ENCODE measurements at regions not wholly inside any gene's neighbourhood (a gene's known extent, or its start where the extent isn't known, plus 50 kb on each side); places are given as distances from the start of the nearest gene placed in this dataset.

DNA sequence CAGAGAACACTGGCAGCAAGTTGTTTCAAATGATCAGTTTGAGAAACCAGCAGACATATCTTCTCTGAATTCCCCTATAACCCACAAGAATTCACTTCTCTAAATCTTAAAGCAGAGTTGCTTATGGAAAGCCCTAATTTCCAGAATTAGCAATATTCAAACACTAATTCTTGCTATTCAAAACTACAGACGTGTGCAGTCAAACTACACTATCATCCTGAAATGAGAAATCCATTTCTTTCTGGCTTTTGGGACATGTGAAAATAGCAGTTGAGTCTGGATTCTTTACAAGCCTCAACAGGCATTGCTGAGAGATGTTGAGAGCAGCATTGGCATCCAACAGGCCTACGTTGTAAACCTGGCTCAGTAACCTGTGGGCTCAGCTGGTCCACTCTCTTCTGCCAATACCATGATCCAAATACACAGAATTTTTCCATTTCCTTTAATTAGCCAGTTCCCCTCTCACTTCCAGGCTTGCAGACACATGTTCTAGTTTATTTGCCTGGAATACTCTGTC, 74.6 kb upstream of the TMTC1 start:
- Mint-ChIP-seq H3K36me3 (no peaks in the 10 kb centered on the region), H3K27ac (no peak overlapping the region), H3K9me3 (peaks cover 10 to 12% of the 10 kb centered on the region in 2 donors), H3K4me1 (no peaks in the 10 kb centered on the region), H3K27me3 (ENCODE audit: low read depth in 2 of 2) (no peaks in the 10 kb centered on the region), H3K4me3 (no peak overlapping the region)
- H3K9me3 ChIP-seq (ENCODE audit: control insufficient read depth, insufficient read depth, low read length): no peaks in the 10 kb centered on the region
- H3K27me3 ChIP-seq (ENCODE audit: control insufficient read depth, insufficient read depth, low read length): no peaks in the 10 kb centered on the region
- H3K4me1 ChIP-seq (ENCODE audit: control insufficient read depth, insufficient read depth, low read length): no peaks in the 10 kb centered on the region
- TF ChIP-seq CTCF (IDR thresholded peaks at IDR 0.05): no peak
- H3K27ac ChIP-seq (ENCODE audit: low read length): no peak overlapping the region
- DNase-seq: no peak
- intact Hi-C loops (cut with micrococcal nuclease): no loop called here
- no peak for ATAC-seq
- no peaks in the 10 kb centered on the region for H3K36me3 ChIP-seq (ENCODE audit: control insufficient read depth, insufficient read depth, low read length)
- no peak overlapping the region for H3K4me3 ChIP-seq (ENCODE audit: low read length)
- WGBS (ENCODE audit: insufficient coverage): 53% methylated on average over 2 of the region's 2 CpGs

DNA sequence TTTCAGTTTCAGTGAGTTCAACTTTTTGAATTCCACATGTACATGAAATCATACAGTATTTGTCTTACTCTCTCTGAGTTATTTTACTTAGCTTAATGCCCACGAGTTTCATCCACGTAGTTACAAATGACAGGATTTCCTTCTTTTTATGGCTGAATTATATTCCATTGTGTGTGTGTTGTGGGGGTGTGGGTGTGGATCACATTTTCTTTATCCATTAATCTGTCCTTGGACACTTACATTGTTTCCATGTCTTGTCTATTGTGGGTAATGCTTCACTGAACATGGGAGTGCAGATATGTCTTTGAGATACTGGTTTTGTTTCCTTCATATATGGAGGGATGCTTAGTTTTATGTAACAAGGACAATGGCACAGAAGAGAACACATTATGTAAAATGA, 63.5 kb upstream of the TMTC1 start:
- H3K9me3 Mint-ChIP-seq: peaks cover 8 to 15% of the 10 kb centered on the region in 2 donors
- H3K27ac ChIP-seq (ENCODE audit: low read length): no peak overlapping the region
- H3K27ac Mint-ChIP-seq: no peak overlapping the region
- H3K4me3 Mint-ChIP-seq: no peak overlapping the region
- no peaks in the 10 kb centered on the region for H3K36me3 Mint-ChIP-seq
- no peaks in the 10 kb centered on the region for H3K9me3 ChIP-seq (ENCODE audit: control insufficient read depth, insufficient read depth, low read length)
- no peak for ATAC-seq
- H3K4me1 Mint-ChIP-seq: no peaks in the 10 kb centered on the region
- no peak for TF ChIP-seq CTCF (IDR thresholded peaks at IDR 0.05)
- intact Hi-C loops (cut with micrococcal nuclease): no loop called here
- no peaks in the 10 kb centered on the region for H3K4me1 ChIP-seq (ENCODE audit: control insufficient read depth, insufficient read depth, low read length)
- H3K4me3 ChIP-seq (ENCODE audit: low read length): no peak overlapping the region
- no peaks in the 10 kb centered on the region for H3K27me3 ChIP-seq (ENCODE audit: control insufficient read depth, insufficient read depth, low read length)
- no peak for DNase-seq
- H3K36me3 ChIP-seq (ENCODE audit: control insufficient read depth, insufficient read depth, low read length): no peaks in the 10 kb centered on the region
- H3K27me3 Mint-ChIP-seq (ENCODE audit: low read depth in 2 of 2): no peaks in the 10 kb centered on the region
- WGBS (ENCODE audit: insufficient coverage): no CpG with 5 or more reads among the region's 2 CpGs

- Mint-ChIP-seq H3K4me1 (no peaks in the 10 kb centered on the region), H3K27me3 (ENCODE audit: low read depth in 2 of 2) (no peaks in the 10 kb centered on the region), H3K36me3 (no peaks in the 10 kb centered on the region), H3K4me3 (no peak overlapping the region), H3K9me3 (peaks cover 2 to 5% of the 10 kb centered on the region in 2 donors), H3K27ac (no peak overlapping the region)
- Histone ChIP-seq H3K4me1 (ENCODE audit: control insufficient read depth, insufficient read depth, low read length) (no peaks in the 10 kb centered on the region), H3K36me3 (ENCODE audit: control insufficient read depth, insufficient read depth, low read length) (no peaks in the 10 kb centered on the region), H3K4me3 (ENCODE audit: low read length) (no peak overlapping the region), H3K27ac (ENCODE audit: low read length) (no peak overlapping the region), H3K27me3 (ENCODE audit: control insufficient read depth, insufficient read depth, low read length) (no peaks in the 10 kb centered on the region), H3K9me3 (ENCODE audit: control insufficient read depth, insufficient read depth, low read length) (peaks cover 13% of the 10 kb centered on the region)
- TF ChIP-seq CTCF (IDR thresholded peaks at IDR 0.05): no peak
- DNase-seq (no peak), ATAC-seq (no peak)
- 47% methylated on average over 2 of the region's 2 CpGs for WGBS (ENCODE audit: insufficient coverage)
- intact Hi-C loops (cut with micrococcal nuclease): no loop called here
These were observed 60.9 kb upstream of the TMTC1 start for GRCh38 chr12:29844667-29845066.

- Mint-ChIP-seq H3K27me3 (ENCODE audit: low read depth in 2 of 2) (no peaks in the 10 kb centered on the region), H3K36me3 (no peaks in the 10 kb centered on the region), H3K4me1 (no peaks in the 10 kb centered on the region), H3K9me3 (peaks cover 3 to 6% of the 10 kb centered on the region in 2 donors), H3K4me3 (no peak overlapping the region), H3K27ac (no peak overlapping the region)
- Histone ChIP-seq H3K27me3 (ENCODE audit: control insufficient read depth, insufficient read depth, low read length) (no peaks in the 10 kb centered on the region), H3K4me1 (ENCODE audit: control insufficient read depth, insufficient read depth, low read length) (no peaks in the 10 kb centered on the region), H3K9me3 (ENCODE audit: control insufficient read depth, insufficient read depth, low read length) (peaks cover 13% of the 10 kb centered on the region), H3K27ac (ENCODE audit: low read length) (no peak overlapping the region), H3K4me3 (ENCODE audit: low read length) (no peak overlapping the region), H3K36me3 (ENCODE audit: control insufficient read depth, insufficient read depth, low read length) (no peaks in the 10 kb centered on the region)
- DNase-seq (no peak), ATAC-seq (no peak)
- intact Hi-C loops (cut with micrococcal nuclease): no loop called here
- no peak for TF ChIP-seq CTCF (IDR thresholded peaks at IDR 0.05)
These were observed 59.3 kb upstream of the TMTC1 start for GRCh38 chr12:29843036-29843435.

All from natural killer cell (primary cell).